Heart left ventricle (tissue), 13 donors: ENCODE measurements at regions not wholly inside any gene's neighbourhood (a gene's known extent, or its start where the extent isn't known, plus 50 kb on each side); places are given as distances from the start of the nearest gene placed in this dataset.

Experiments used
- POLR2A ChIP-seq, 2 donors: fragments of 450-650 bp; IDR thresholded peaks; one replicate each; pipeline ENCODE4 v1.6.1; 2017; ENCODE audit warnings: antibody characterized with exemption in 2 of 2, mild to moderate bottlenecking in 2 of 2, moderate library complexity in 2 of 2
- TF ChIP-seq, protein P1 (sequence below), 12 donors: fragments of 200-600 bp; sonication (generic) in 4 of 12; IDR thresholded peaks; one replicate each; pipeline versions ENCODE4 v1.5.0 to v1.8.0; 2018 to 2022; ENCODE audit warnings: antibody characterized with exemption in 12 of 12, mild to moderate bottlenecking in 5 of 12
- donor health status: ischemic (EF 13 %, LVEDD 7.1; RV severe dilation, severe dysfunction).
- donor health status: DM: no; HTN: yes; CAD: no.
- donor health status: DM: no; HTN: no; CAD: no.
- donor health status: ischemic (EF 25% LVEDD 6.9; RV normal size, moderate dysfunction).
- donor health status: ischemic (EF 25% LVEDD 5.7; RV mildly dilated, moderate dysfunction).
- donor health status: ischemic (EF 35%, LVEDD 5.7; RV mildly dilated, moderate dysfunction).
- donor health status: nonischemic (EF 11% LVEDD 7.7; RV severe dilation, severe dysfunction).
- donor health status: DM: yes; HTN: yes; CAD: no.
- donor health status: PGD.
- donor health status: ischemic (EF 29% LVEDD 5.4; RV normal size, mild dysfunction).
- donor health status: nonischemic (EF 23%, LVEDD 6.1; RV moderate dilation, normal function).

DNA sequence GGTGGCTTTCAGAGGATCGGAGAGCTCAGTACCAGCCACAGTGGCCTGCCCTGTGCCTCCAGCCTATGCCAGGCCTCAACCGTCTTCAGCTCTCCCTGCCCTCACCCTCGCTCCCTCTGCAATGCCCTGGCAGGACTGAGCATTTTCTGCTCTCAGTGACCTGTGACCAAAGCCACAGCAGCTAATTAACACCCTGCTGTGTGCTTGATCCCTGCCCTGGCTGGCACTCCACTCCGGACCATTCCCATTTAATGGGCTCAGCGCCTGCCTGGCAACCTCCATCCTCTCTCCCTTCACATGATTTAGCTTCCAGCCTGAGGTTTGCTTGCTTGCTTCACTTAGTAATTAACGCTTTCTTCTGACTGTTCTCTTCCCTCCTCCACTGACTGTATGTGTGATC is 287.5 kb downstream of the LRFN2 start:
- TF ChIP-seq, protein P1, sequence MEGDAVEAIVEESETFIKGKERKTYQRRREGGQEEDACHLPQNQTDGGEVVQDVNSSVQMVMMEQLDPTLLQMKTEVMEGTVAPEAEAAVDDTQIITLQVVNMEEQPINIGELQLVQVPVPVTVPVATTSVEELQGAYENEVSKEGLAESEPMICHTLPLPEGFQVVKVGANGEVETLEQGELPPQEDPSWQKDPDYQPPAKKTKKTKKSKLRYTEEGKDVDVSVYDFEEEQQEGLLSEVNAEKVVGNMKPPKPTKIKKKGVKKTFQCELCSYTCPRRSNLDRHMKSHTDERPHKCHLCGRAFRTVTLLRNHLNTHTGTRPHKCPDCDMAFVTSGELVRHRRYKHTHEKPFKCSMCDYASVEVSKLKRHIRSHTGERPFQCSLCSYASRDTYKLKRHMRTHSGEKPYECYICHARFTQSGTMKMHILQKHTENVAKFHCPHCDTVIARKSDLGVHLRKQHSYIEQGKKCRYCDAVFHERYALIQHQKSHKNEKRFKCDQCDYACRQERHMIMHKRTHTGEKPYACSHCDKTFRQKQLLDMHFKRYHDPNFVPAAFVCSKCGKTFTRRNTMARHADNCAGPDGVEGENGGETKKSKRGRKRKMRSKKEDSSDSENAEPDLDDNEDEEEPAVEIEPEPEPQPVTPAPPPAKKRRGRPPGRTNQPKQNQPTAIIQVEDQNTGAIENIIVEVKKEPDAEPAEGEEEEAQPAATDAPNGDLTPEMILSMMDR (IDR thresholded peaks at IDR 0.05): no peak
- TF ChIP-seq POLR2A (IDR thresholded peaks at IDR 0.05): no peak
